GM11168 (cell line): ENCODE measurements at regions not wholly inside any gene's neighbourhood (a gene's known extent, or its start where the extent isn't known, plus 50 kb on each side); places are given as distances from the start of the nearest gene placed in this dataset.

Experiments
- in situ Hi-C: fragments of 300-500 bp; cut with MboI; formaldehyde crosslinking; loops from one replicate; pipeline ENCODE4 v1.12.0; 2022; ENCODE audit warnings: low sequenced_read_pairs; ENCODE audit not compliant: unreplicated experiment

GRCh38 chr3:124229836-124230235, 237.9 kb upstream of the ROPN1 start:
- in situ Hi-C loops, result no loop called here

- in situ Hi-C loops, result no loop called here
Observed at GRCh38 chr3:124230432-124230831, 238.5 kb upstream of the ROPN1 start.

GRCh38 chr3:124230998-124231397, 239.1 kb upstream of the ROPN1 start:
- in situ Hi-C loops, result no loop called here

- in situ Hi-C loops, result no loop called here
Observed at GRCh38 chr3:124234852-124235252, 242.9 kb upstream of the ROPN1 start.

GRCh38 chr3:124235446-124235845, 243.5 kb upstream of the ROPN1 start:
- in situ Hi-C loops, result no loop called here

GRCh38 chr3:124243177-124243859, 251.4 kb upstream of the ROPN1 start:
- in situ Hi-C loops, result no loop called here

DNA sequence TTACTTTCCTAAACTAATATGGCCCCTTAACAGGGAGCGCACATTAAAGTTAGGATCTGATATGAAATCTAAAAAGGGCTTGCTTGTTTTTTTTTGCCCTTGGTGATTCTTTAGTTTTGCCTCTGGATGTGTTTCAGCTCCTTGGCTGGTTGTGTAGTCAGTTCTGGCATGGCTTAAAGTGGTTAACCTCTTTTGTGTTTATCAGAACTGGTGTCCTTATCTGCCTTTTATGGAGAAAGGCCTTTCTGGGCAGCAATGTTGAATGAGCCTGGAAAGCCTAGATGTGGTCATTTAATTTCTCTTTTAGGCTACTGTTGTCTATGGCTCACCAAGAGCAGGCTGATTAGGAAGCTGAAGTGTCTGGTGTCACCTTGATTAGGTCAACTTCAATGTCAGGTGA, 254.5 kb upstream of the ROPN1 start:
- in situ Hi-C loops, result no loop called here

DNA sequence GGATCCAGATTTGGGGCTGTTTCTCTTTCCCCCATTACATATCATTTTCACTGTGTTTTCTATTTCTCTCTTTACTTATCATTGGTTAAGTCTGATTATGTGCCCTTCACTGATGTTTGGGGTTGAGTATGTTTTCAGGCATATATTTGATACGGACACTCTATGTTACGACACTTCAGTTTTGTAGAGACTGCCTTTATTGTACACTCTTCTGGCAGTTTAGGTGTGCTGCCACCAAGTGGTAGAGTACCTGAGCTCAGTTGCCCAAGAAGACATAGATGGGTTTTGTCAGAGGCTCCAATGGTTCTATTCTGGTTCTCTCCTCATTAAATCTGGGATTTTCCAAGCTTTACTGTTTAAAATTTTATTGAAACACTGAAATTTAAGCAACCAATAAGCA, 255.0 kb upstream of the ROPN1 start:
- in situ Hi-C loops, result no loop called here

DNA sequence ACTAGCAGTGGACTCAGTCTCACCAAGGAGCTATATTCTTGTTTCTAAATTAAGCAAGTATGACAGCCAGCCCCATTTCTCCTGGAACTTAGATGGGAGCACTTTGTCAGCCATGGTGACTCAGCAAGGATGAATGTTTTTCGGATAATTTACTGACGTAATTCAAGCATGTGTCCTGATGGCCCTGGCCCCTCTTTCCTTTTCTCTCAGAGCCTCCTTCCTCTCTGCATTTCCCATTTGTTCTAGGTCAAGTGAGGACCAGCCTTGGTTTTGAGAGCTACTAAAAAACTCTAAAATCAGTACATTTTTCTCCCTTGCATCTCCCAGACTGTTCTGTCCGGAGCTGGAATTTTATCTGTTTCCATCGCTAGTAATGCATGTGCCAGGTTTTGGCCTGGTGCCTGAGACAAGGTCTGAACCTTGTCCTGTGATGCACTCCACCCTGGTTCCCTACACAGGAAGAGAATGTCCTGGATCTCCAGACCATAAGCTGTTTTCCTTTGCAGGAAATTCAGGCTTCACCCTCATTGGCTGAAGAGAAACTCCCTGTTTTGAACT, 256.6 kb upstream of the ROPN1 start:
- in situ Hi-C loops, result no loop called here

- in situ Hi-C loops, result no loop called here
Observed at GRCh38 chr3:124249038-124249437, 257.1 kb upstream of the ROPN1 start.

GRCh38 chr3:124250053-124250452, 258.1 kb upstream of the ROPN1 start:
- in situ Hi-C loops, result no loop called here

DNA sequence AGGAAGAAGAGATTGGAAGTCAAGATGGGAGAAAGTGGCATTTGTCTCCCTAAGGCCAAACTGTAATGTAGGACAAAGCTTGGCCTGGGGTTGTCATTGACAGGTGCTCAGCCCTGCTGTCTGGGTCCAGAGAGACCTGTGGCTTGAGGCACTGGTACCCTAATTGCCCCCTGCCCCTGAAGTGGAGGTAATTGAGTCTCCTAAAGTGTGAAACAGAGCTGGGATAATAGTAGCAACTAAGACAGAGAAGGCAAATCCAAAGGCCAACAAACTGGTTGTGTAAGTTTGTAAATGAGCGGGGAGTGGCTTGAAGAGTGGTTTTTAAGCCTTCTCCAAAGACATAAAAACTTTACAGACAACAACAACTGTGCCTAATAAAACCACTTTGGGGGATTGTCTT, 264.2 kb upstream of the ROPN1 start:
- in situ Hi-C loops, result no loop called here

DNA sequence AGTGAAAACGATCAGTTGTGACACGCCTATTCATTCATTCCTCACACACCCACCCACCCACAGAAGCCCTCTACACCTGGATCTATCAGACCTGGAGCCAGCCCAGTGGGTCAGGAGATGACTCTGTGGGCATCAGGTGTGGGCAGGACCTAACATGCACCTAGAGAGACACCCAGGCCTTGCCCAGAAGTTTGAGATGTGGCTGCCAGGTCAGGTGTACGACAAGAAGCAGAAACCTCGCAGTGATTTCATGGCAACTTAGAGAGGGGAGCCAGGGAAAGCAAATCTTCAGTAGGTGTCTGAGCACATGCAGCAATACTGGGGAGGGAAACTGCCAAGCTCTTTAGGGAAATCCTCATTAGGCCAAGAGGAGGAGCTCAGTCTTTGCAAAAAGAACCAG, 264.7 kb upstream of the ROPN1 start:
- in situ Hi-C loops, result no loop called here

DNA sequence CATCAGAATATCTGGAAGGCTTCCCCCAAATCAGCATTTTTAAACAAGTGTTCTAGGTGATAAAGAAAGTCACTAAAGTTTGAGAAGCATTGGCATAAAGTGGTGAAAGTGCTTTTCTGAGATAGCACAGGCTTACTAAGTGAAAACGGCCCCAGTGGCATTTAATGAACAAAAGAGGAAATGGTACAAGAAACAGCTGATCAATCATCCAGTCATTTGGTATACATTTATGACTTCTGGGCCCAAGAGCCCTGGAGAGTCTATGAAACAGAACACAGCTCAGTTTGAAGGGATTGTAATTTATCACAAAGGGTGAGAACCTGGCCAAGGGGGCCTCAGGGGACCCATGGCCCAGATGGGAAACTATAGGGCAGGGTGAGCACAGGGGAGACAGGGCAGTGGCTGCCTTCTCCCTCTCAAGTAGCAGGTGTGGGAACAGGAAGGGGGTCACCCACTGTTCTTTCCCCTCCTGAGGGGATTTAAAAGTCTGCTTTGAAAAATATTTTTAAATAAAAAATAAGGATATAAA, 265.5 kb upstream of the ROPN1 start:
- in situ Hi-C loops, result no loop called here

DNA sequence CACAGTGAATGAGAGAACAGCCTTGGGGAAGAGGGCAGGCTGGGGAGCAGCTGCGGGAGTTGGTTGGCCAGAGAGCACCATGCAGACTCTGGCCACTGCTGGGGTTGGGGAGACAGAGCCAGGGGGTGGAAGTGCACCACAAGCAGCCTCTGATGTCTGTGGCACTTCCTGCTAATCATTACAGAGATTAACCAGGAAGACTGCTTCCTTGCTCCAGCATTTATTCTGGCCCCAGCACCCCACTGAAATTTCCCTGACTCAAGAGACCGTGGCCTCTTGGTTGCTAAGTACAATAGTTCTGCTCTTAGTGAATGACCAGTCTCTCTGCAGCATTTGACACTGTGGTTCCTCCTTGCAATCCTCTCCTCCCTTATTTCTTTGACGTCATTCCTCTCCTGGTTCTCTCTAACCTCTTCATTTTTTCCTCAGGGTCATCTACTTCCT, 266.2 kb upstream of the ROPN1 start:
- in situ Hi-C loops, result no loop called here

- in situ Hi-C loops, result no loop called here
Observed at GRCh38 chr3:124260206-124260915, 268.4 kb upstream of the ROPN1 start.

GRCh38 chr3:124261306-124261705, 269.4 kb upstream of the ROPN1 start:
- in situ Hi-C loops, result no loop called here

DNA sequence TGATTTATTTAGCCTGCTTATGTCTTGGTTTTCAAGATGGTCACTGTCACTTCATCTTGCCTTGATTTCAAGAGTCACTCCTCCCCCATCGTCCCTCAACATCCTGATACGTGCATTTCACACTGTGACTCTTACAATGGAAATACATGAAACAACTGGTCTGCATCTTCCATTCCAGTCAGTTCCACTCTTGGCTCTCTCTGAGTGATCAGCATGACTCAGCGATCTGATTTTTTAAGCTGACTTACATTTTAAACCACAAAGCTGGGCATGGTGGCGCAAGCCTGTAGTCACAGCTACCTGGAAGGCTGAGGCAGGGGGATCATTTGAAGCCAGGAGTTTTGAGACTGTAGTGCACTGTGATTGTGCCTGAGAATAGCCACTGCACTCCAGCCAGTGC, 271.2 kb upstream of the ROPN1 start:
- in situ Hi-C loops, result no loop called here

DNA sequence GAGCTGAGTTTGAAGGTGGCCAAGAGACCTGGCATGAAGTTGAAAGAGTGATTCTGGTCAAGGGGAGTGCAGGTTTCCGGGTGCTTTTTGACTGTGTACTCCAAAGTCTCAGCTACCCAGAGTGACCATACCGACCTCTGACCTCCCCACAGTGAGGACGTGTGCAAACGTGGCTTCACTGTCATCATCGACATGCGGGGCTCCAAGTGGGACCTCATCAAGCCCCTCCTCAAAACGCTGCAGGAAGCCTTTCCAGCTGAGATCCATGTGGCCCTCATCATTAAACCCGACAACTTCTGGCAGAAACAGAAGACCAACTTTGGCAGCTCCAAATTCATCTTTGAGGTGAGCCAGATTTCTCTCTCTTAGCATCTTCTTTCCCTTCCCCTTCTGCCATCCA, 272.4 kb upstream of the ROPN1 start:
- in situ Hi-C loops, result no loop called here

GRCh38 chr3:124266487-124266886, 274.6 kb upstream of the ROPN1 start:
- in situ Hi-C loops, result no loop called here

GRCh38 chr3:124267406-124267805, 275.5 kb upstream of the ROPN1 start:
- in situ Hi-C loops, result no loop called here
